ENCODE measurements at regions not wholly inside any gene's neighbourhood (a gene's known extent, or its start where the extent isn't known, plus 50 kb on each side); places are given as distances from the start of the nearest gene placed in this dataset.

GRCh38 chr2:12389344-12390045, 327.2 kb upstream of the TRIB2 start:
- no peaks in the 10 kb centered on the region for H3K36me3 ChIP-seq (ENCODE audit: control insufficient read depth, insufficient read depth, low read length)

GRCh38 chr2:12391116-12391515, 325.6 kb upstream of the TRIB2 start:
- Histone ChIP-seq H3K27me3 (ENCODE audit: control insufficient read depth, insufficient read depth, low read length) (no peaks in the 10 kb centered on the region), H3K9ac (ENCODE audit: low read length) (no peak overlapping the region), H3K4me3 (ENCODE audit: low read length) (no peak overlapping the region), H3K36me3 (ENCODE audit: control insufficient read depth, insufficient read depth, low read length) (no peaks in the 10 kb centered on the region), H3K4me1 (ENCODE audit: control insufficient read depth, insufficient read depth, low read length) (no peaks in the 10 kb centered on the region), H3K9me3 (ENCODE audit: control insufficient read depth, low read length) (no peaks in the 10 kb centered on the region)

More at GRCh38 chr2:12389344-12390045, 327.2 kb upstream of the TRIB2 start:
- Histone ChIP-seq H3K4me1 (ENCODE audit: control insufficient read depth, insufficient read depth, low read length) (no peaks in the 10 kb centered on the region), H3K9ac (ENCODE audit: low read length) (no peak overlapping the region), H3K27me3 (ENCODE audit: control insufficient read depth, insufficient read depth, low read length) (no peaks in the 10 kb centered on the region), H3K4me3 (ENCODE audit: low read length) (no peak overlapping the region), H3K9me3 (ENCODE audit: control insufficient read depth, low read length) (no peaks in the 10 kb centered on the region)

- Histone ChIP-seq H3K27me3 (ENCODE audit: control insufficient read depth, insufficient read depth, low read length) (no peaks in the 10 kb centered on the region), H3K4me3 (ENCODE audit: low read length) (no peak overlapping the region), H3K9me3 (ENCODE audit: control insufficient read depth, low read length) (no peaks in the 10 kb centered on the region), H3K4me1 (ENCODE audit: control insufficient read depth, insufficient read depth, low read length) (no peaks in the 10 kb centered on the region), H3K9ac (ENCODE audit: low read length) (no peak overlapping the region), H3K36me3 (ENCODE audit: control insufficient read depth, insufficient read depth, low read length) (no peaks in the 10 kb centered on the region)
Observed at GRCh38 chr2:12396699-12397098, 320.0 kb upstream of the TRIB2 start.

- Histone ChIP-seq H3K4me3 (ENCODE audit: low read length) (no peak overlapping the region), H3K4me1 (ENCODE audit: control insufficient read depth, insufficient read depth, low read length) (no peaks in the 10 kb centered on the region), H3K9me3 (ENCODE audit: control insufficient read depth, low read length) (no peaks in the 10 kb centered on the region), H3K9ac (ENCODE audit: low read length) (no peak overlapping the region), H3K36me3 (ENCODE audit: control insufficient read depth, insufficient read depth, low read length) (no peaks in the 10 kb centered on the region), H3K27me3 (ENCODE audit: control insufficient read depth, insufficient read depth, low read length) (no peaks in the 10 kb centered on the region)
Observed at GRCh38 chr2:12397854-12398253, 318.9 kb upstream of the TRIB2 start.

- Histone ChIP-seq H3K9ac (ENCODE audit: low read length) (no peak overlapping the region), H3K4me3 (ENCODE audit: low read length) (no peak overlapping the region), H3K27me3 (ENCODE audit: control insufficient read depth, insufficient read depth, low read length) (no peaks in the 10 kb centered on the region), H3K36me3 (ENCODE audit: control insufficient read depth, insufficient read depth, low read length) (no peaks in the 10 kb centered on the region), H3K9me3 (ENCODE audit: control insufficient read depth, low read length) (no peaks in the 10 kb centered on the region), H3K4me1 (ENCODE audit: control insufficient read depth, insufficient read depth, low read length) (no peaks in the 10 kb centered on the region)
Observed at GRCh38 chr2:12399240-12399639, 317.5 kb upstream of the TRIB2 start.

- no peak overlapping the region for H3K9ac ChIP-seq (ENCODE audit: low read length)
- H3K4me3 ChIP-seq (ENCODE audit: low read length): no peak overlapping the region
- H3K4me1 ChIP-seq (ENCODE audit: control insufficient read depth, insufficient read depth, low read length): no peaks in the 10 kb centered on the region
- H3K9me3 ChIP-seq (ENCODE audit: control insufficient read depth, low read length): no peaks in the 10 kb centered on the region
- no peaks in the 10 kb centered on the region for H3K36me3 ChIP-seq (ENCODE audit: control insufficient read depth, insufficient read depth, low read length)
- no peaks in the 10 kb centered on the region for H3K27me3 ChIP-seq (ENCODE audit: control insufficient read depth, insufficient read depth, low read length)
Observed at GRCh38 chr2:12400543-12400942, 316.2 kb upstream of the TRIB2 start.

- Histone ChIP-seq H3K4me3 (ENCODE audit: low read length) (no peak overlapping the region), H3K4me1 (ENCODE audit: control insufficient read depth, insufficient read depth, low read length) (no peaks in the 10 kb centered on the region), H3K36me3 (ENCODE audit: control insufficient read depth, insufficient read depth, low read length) (no peaks in the 10 kb centered on the region), H3K9ac (ENCODE audit: low read length) (no peak overlapping the region), H3K27me3 (ENCODE audit: control insufficient read depth, insufficient read depth, low read length) (no peaks in the 10 kb centered on the region), H3K9me3 (ENCODE audit: control insufficient read depth, low read length) (no peaks in the 10 kb centered on the region)
Observed at GRCh38 chr2:12402440-12403139, 314.1 kb upstream of the TRIB2 start.

GRCh38 chr2:12404497-12404896, 312.2 kb upstream of the TRIB2 start:
- no peak overlapping the region for H3K9ac ChIP-seq (ENCODE audit: low read length)
- no peaks in the 10 kb centered on the region for H3K27me3 ChIP-seq (ENCODE audit: control insufficient read depth, insufficient read depth, low read length)
- no peaks in the 10 kb centered on the region for H3K36me3 ChIP-seq (ENCODE audit: control insufficient read depth, insufficient read depth, low read length)
- no peaks in the 10 kb centered on the region for H3K9me3 ChIP-seq (ENCODE audit: control insufficient read depth, low read length)
- no peak overlapping the region for H3K4me3 ChIP-seq (ENCODE audit: low read length)
- no peaks in the 10 kb centered on the region for H3K4me1 ChIP-seq (ENCODE audit: control insufficient read depth, insufficient read depth, low read length)

GRCh38 chr2:12407160-12407559, 309.6 kb upstream of the TRIB2 start:
- H3K4me1 ChIP-seq (ENCODE audit: control insufficient read depth, insufficient read depth, low read length): no peaks in the 10 kb centered on the region
- H3K27me3 ChIP-seq (ENCODE audit: control insufficient read depth, insufficient read depth, low read length): no peaks in the 10 kb centered on the region
- H3K4me3 ChIP-seq (ENCODE audit: low read length): no peak overlapping the region

GRCh38 chr2:12412898-12413305, 303.8 kb upstream of the TRIB2 start:
- Histone ChIP-seq H3K9ac (ENCODE audit: low read length) (no peak overlapping the region), H3K4me3 (ENCODE audit: low read length) (no peak overlapping the region)

More at GRCh38 chr2:12407160-12407559, 309.6 kb upstream of the TRIB2 start:
- Histone ChIP-seq H3K36me3 (ENCODE audit: control insufficient read depth, insufficient read depth, low read length) (no peaks in the 10 kb centered on the region), H3K9me3 (ENCODE audit: control insufficient read depth, low read length) (no peaks in the 10 kb centered on the region), H3K9ac (ENCODE audit: low read length) (no peak overlapping the region)

GRCh38 chr2:12415536-12415935, 301.2 kb upstream of the TRIB2 start:
- H3K36me3 ChIP-seq (ENCODE audit: control insufficient read depth, insufficient read depth, low read length): no peaks in the 10 kb centered on the region
- no peak overlapping the region for H3K9ac ChIP-seq (ENCODE audit: low read length)
- no peaks in the 10 kb centered on the region for H3K4me1 ChIP-seq (ENCODE audit: control insufficient read depth, insufficient read depth, low read length)
- H3K9me3 ChIP-seq (ENCODE audit: control insufficient read depth, low read length): no peaks in the 10 kb centered on the region
- no peak overlapping the region for H3K4me3 ChIP-seq (ENCODE audit: low read length)
- H3K27me3 ChIP-seq (ENCODE audit: control insufficient read depth, insufficient read depth, low read length): no peaks in the 10 kb centered on the region

More at GRCh38 chr2:12412898-12413305, 303.8 kb upstream of the TRIB2 start:
- H3K27me3 ChIP-seq (ENCODE audit: control insufficient read depth, insufficient read depth, low read length): no peaks in the 10 kb centered on the region
- H3K9me3 ChIP-seq (ENCODE audit: control insufficient read depth, low read length): no peaks in the 10 kb centered on the region
- no peaks in the 10 kb centered on the region for H3K4me1 ChIP-seq (ENCODE audit: control insufficient read depth, insufficient read depth, low read length)
- H3K36me3 ChIP-seq (ENCODE audit: control insufficient read depth, insufficient read depth, low read length): no peaks in the 10 kb centered on the region

- Histone ChIP-seq H3K36me3 (ENCODE audit: control insufficient read depth, insufficient read depth, low read length) (no peaks in the 10 kb centered on the region), H3K27me3 (ENCODE audit: control insufficient read depth, insufficient read depth, low read length) (no peaks in the 10 kb centered on the region), H3K9ac (ENCODE audit: low read length) (no peak overlapping the region), H3K4me1 (ENCODE audit: control insufficient read depth, insufficient read depth, low read length) (no peaks in the 10 kb centered on the region), H3K9me3 (ENCODE audit: control insufficient read depth, low read length) (no peaks in the 10 kb centered on the region), H3K4me3 (ENCODE audit: low read length) (no peak overlapping the region)
Observed at GRCh38 chr2:12416600-12416999, 300.1 kb upstream of the TRIB2 start.

Data from mucosa of stomach (tissue), 1 donor.